WTC11 (cell line): ENCODE measurements at regions not wholly inside any gene's neighbourhood (a gene's known extent, or its start where the extent isn't known, plus 50 kb on each side); places are given as distances from the start of the nearest gene placed in this dataset.

ENCODE experiments used
- ATAC-seq: fragments of 200-7000 bp; cut with Tn5 transposase; 2 replicates; pipeline ENCODE4 v1.10.0; 2021; ENCODE audit warnings: mild to moderate bottlenecking, moderate library complexity
- CTCF ChIA-PET: fragments of 300-600 bp; sonication (Branson Sonifier 250); formaldehyde crosslinking; loops from one replicate; lab custom pipeline; 2021; ENCODE audit warnings: antibody characterized with exemption; lab: Charles Lee
- POLR2A ChIA-PET: fragments of 350-600 bp; sonication (Branson Sonifier 250); formaldehyde crosslinking; loops from one replicate; lab custom pipeline; 2021; ENCODE audit warnings: antibody characterized with exemption; lab: Charles Lee
- DNase-seq: peaks from one replicate; pipeline ENCODE4 v3.0.0; 2021; ENCODE audit warnings: low spot score
- H3K27ac Mint-ChIP-seq: 2 replicates; pipeline ENCODE4 v1.8.0; 2021; ENCODE audit warnings: mixed read lengths
- H3K27me3 Mint-ChIP-seq: 2 replicates; pipeline ENCODE4 v1.8.0; 2021; ENCODE audit warnings: low read depth, mild to moderate bottlenecking, moderate library complexity, mixed read lengths
- H3K36me3 Mint-ChIP-seq: 2 replicates; pipeline ENCODE4 v1.8.0; 2021; ENCODE audit warnings: mixed read lengths
- H3K4me1 Mint-ChIP-seq: 2 replicates; pipeline ENCODE4 v1.8.0; 2022; ENCODE audit warnings: mixed read lengths
- H3K4me3 Mint-ChIP-seq: 2 replicates; pipeline ENCODE4 v1.8.0; 2021; ENCODE audit warnings: mild to moderate bottlenecking, moderate library complexity, mixed read lengths
- H3K9me3 Mint-ChIP-seq: 2 replicates; pipeline ENCODE4 v1.8.0; 2021; ENCODE audit warnings: mixed read lengths
- ATF6 ChIP-seq: sonication (generic); formaldehyde crosslinking; IDR thresholded peaks from 2 replicates; pipeline ENCODE4 v1.8.1; 2023; ENCODE audit warnings: mild to moderate bottlenecking, missing genetic modification reagents
- CTCF ChIP-seq: fragments of 200-600 bp; IDR thresholded peaks from 2 replicates; pipeline ENCODE4 v1.8.0; 2022; ENCODE audit warnings: antibody characterized with exemption
- EMX1 ChIP-seq: fragments of 250-450 bp; sonication (Bioruptor Pico); IDR thresholded peaks from 2 replicates; pipeline ENCODE4 v1.8.0; 2021; ENCODE audit warnings: mild to moderate bottlenecking
- FOXK1 ChIP-seq: sonication (generic); formaldehyde crosslinking; IDR thresholded peaks from 2 replicates; pipeline ENCODE4 v1.8.0; 2022; ENCODE audit warnings: mild to moderate bottlenecking, moderate library complexity, missing genetic modification reagents
- NR2C2 ChIP-seq: sonication (generic); formaldehyde crosslinking; IDR thresholded peaks from 2 replicates; pipeline ENCODE4 v1.8.0; 2022; ENCODE audit warnings: mild to moderate bottlenecking, missing genetic modification reagents
- SMAD3 ChIP-seq: sonication (generic); formaldehyde crosslinking; IDR thresholded peaks from 2 replicates; pipeline ENCODE4 v1.8.0; 2022; ENCODE audit warnings: missing genetic modification reagents, mild to moderate bottlenecking, borderline replicate concordance
- TEAD1 ChIP-seq: sonication (generic); formaldehyde crosslinking; IDR thresholded peaks from 2 replicates; pipeline ENCODE4 v1.8.0; 2022; ENCODE audit warnings: mild to moderate bottlenecking, missing genetic modification reagents
- TEAD4 ChIP-seq: sonication (generic); formaldehyde crosslinking; IDR thresholded peaks from 2 replicates; pipeline ENCODE4 v1.8.0; 2022; ENCODE audit warnings: mild to moderate bottlenecking, missing genetic modification reagents
- ZNF281 ChIP-seq: sonication (generic); formaldehyde crosslinking; IDR thresholded peaks from 2 replicates; pipeline ENCODE4 v1.8.0; 2023; ENCODE audit warnings: mild to moderate bottlenecking, missing genetic modification reagents
- ZNF317 ChIP-seq: sonication (generic); formaldehyde crosslinking; IDR thresholded peaks from 2 replicates; pipeline ENCODE4 v1.8.1; 2023; ENCODE audit warnings: low read depth, mild to moderate bottlenecking, moderate library complexity, missing genetic modification reagents, borderline replicate concordance
- TF ChIP-seq, protein P1 (sequence below): fragments of 250-450 bp; sonication (Bioruptor Pico); conservative IDR thresholded peaks from 2 replicates; pipeline ENCODE4 v1.9.0; 2021; ENCODE audit warnings: mild to moderate bottlenecking
- TF ChIP-seq, protein P2 (sequence below): sonication (generic); formaldehyde crosslinking; IDR thresholded peaks from 2 replicates; pipeline ENCODE4 v1.8.1; 2022; ENCODE audit warnings: low read depth, missing genetic modification reagents, borderline replicate concordance
- TF ChIP-seq, protein P3 (sequence below): sonication (generic); formaldehyde crosslinking; conservative IDR thresholded peaks from 2 replicates; pipeline ENCODE4 v1.8.1; 2022; ENCODE audit warnings: mild to moderate bottlenecking, missing genetic modification reagents

DNA sequence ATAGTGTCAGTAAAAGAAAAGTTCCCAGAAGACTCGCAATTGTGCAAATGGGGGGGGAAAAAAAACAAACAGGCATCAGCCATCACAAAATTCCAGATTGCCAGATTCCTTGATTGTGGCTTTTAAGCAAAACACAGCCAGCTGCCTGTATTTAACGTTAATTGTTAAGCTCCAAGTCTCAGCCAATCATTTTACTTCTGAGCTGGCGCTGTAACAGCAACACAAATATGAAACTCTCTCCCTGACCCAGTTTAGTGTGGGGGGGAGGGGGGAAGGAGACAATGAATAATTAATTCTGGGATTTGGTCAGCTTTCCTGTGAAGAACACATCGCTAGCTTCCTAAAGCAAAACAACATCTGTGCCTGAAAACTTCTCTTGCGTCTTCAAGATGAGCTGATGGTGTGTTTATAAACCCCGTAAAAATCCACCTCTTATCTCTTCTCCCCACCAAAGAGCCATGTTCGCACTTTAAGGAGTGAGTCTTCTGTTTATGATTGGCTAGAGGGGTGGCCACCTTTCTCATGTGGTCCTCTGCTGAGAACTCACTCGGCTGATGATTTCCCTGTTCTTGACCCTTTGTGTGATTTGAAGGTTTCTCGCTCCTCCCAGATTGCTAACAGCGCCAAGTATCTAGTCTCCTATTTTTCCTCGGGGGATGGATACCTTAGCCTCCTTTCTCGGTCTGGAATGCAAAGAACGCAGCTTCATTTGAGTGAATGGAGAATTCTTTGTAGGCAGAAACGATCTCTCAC lies 160.2 kb upstream of the DAPK1 start (continued):
- TF ChIP-seq NR2C2 (no peak), TEAD1 (CRISPR knock-in tag) (peak; percentile 91), CTCF (no peak), ATF6 (CRISPR knock-in tag) (no peak), FOXK1 (no peak), TEAD4 (CRISPR knock-in tag) (peak; percentile 56; the same call in 1 of the 2 replicates)
- TF ChIP-seq, protein P1, sequence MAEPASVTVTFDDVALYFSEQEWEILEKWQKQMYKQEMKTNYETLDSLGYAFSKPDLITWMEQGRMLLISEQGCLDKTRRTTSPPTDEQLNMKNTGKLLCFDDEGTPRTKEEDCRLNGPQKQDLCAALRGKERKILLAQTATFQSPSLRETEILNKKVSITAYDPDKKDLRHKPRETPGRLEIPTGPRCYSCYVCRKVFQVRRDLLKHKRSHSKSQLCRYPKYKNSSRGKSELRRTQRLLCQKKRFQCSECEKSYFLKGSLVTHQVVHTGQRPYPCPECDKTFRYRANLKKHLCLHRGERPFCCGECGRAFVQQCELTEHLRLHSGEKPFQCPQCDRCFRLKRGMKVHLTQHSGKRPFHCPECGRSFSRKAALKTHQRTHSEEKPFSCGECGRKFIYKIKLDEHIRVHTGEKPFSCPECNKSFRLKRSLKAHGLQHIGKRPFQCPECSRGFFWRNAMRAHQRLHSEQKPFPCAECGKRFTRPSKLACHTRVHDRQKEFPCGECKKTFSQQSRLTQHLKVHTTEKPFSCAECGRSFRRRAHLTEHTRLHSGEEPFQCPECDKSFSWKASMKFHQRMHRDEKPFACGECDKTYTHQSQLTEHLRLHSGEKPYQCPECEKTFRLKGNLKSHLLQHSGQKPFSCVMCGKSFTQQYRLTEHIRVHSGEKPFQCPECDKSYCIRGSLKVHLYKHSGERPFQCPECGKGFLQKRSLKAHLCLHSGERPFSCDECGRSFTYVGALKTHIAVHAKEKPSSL (CRISPR knock-in tag): no peak
- TF ChIP-seq, protein P2, sequence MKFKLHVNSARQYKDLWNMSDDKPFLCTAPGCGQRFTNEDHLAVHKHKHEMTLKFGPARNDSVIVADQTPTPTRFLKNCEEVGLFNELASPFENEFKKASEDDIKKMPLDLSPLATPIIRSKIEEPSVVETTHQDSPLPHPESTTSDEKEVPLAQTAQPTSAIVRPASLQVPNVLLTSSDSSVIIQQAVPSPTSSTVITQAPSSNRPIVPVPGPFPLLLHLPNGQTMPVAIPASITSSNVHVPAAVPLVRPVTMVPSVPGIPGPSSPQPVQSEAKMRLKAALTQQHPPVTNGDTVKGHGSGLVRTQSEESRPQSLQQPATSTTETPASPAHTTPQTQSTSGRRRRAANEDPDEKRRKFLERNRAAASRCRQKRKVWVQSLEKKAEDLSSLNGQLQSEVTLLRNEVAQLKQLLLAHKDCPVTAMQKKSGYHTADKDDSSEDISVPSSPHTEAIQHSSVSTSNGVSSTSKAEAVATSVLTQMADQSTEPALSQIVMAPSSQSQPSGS: no peak
- TF ChIP-seq, protein P3, sequence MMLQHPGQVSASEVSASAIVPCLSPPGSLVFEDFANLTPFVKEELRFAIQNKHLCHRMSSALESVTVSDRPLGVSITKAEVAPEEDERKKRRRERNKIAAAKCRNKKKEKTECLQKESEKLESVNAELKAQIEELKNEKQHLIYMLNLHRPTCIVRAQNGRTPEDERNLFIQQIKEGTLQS (CRISPR knock-in tag): no peak

GRCh38 chr9:87338088-87338989 lies 159.3 kb upstream of the DAPK1 start:
- TF ChIP-seq ZNF317 (CRISPR knock-in tag): no peak
- TF ChIP-seq ZNF281 (CRISPR knock-in tag): no peak
- no peak for TF ChIP-seq EMX1 (CRISPR knock-in tag)
- no peak for TF ChIP-seq SMAD3 (CRISPR knock-in tag)
- 0 out of 2 replicates have a peak, but pooled peaks have one; percentile 4 for TF ChIP-seq TEAD4 (CRISPR knock-in tag)
- ATAC-seq (peak; percentile 30), DNase-seq (no peak)
- peaks cover 3% of the 10 kb centered on the region; the same call in 1 of the 2 replicates for H3K36me3 Mint-ChIP-seq
- POLR2A ChIA-PET: interaction anchor here (0.6 to 2.4 kb wide), 3 partner anchors 38 to 181 kb away, joined by 3 to 19 read pairs (median 3); partner anchors contain the start of gene DAPK1
- peaks cover 3% of the 10 kb centered on the region for H3K27me3 Mint-ChIP-seq
- H3K4me3 Mint-ChIP-seq: peak overlapping the region; percentile 83
- CTCF ChIA-PET: interaction anchor here (0.7 to 3.4 kb wide), 16 partner anchors 10 to 390 kb away, joined by 3 to 39 read pairs (median 4); partner anchors contain the start of gene DAPK1
- H3K4me1 Mint-ChIP-seq: peaks cover 42% of the 10 kb centered on the region
- H3K9me3 Mint-ChIP-seq: peaks cover 14% of the 10 kb centered on the region
- peak overlapping the region; percentile 96 for H3K27ac Mint-ChIP-seq
